ENCODE measurements at regions not wholly inside any gene's neighbourhood (a gene's known extent, or its start where the extent isn't known, plus 50 kb on each side); places are given as distances from the start of the nearest gene placed in this dataset.

GRCh38 chr5:144083185-144083584 lies 87.3 kb downstream of the YIPF5 start:
- DNase-seq, result no peak

- no peak for DNase-seq
Measured at GRCh38 chr5:144084971-144085370, 85.5 kb downstream of the YIPF5 start.

GRCh38 chr5:144085381-144085780 lies 85.1 kb downstream of the YIPF5 start:
- no peak for DNase-seq

- DNase-seq, result no peak
Measured at GRCh38 chr5:144086295-144086694, 84.2 kb downstream of the YIPF5 start.

GRCh38 chr5:144087576-144087975 lies 82.9 kb downstream of the YIPF5 start:
- no peak for DNase-seq

- peak; percentile 39 for DNase-seq
Measured at GRCh38 chr5:144088206-144089064, 82.0 kb downstream of the YIPF5 start.

- DNase-seq, result no peak
Measured at GRCh38 chr5:144089401-144090021, 80.9 kb downstream of the YIPF5 start.

GRCh38 chr5:144092508-144092907 lies 78.0 kb downstream of the YIPF5 start:
- DNase-seq, result no peak

- DNase-seq, result no peak
Measured at GRCh38 chr5:144093400-144093799, 77.1 kb downstream of the YIPF5 start.

- DNase-seq, result no peak
Measured at GRCh38 chr5:144093868-144094267, 76.6 kb downstream of the YIPF5 start.

- no peak for DNase-seq
Measured at GRCh38 chr5:144100702-144101101, 69.8 kb downstream of the YIPF5 start.

- DNase-seq, result no peak
Measured at GRCh38 chr5:144101616-144102015, 68.8 kb downstream of the YIPF5 start.

- no peak for DNase-seq
Measured at GRCh38 chr5:144102361-144102760, 68.1 kb downstream of the YIPF5 start.

- DNase-seq, result no peak
Measured at GRCh38 chr5:144102979-144103378, 67.5 kb downstream of the YIPF5 start.

GRCh38 chr5:144103611-144104485 lies 66.6 kb downstream of the YIPF5 start:
- no peak for DNase-seq

GRCh38 chr5:144105371-144105770 lies 65.1 kb downstream of the YIPF5 start:
- no peak for DNase-seq

GRCh38 chr5:144108131-144108530 lies 62.3 kb downstream of the YIPF5 start:
- DNase-seq, result no peak
